Spinal cord (tissue), 9 donors: ENCODE measurements at regions not wholly inside any gene's neighbourhood (a gene's known extent, or its start where the extent isn't known, plus 50 kb on each side); places are given as distances from the start of the nearest gene placed in this dataset.

Experiments used
- DNase-seq, 6 donors: peaks; one replicate each; pipeline versions ENCODE4 v3.0.0 to v3.0.0-alpha.2; 2013 to 2015; ENCODE audit warnings: low spot score in 6 of 6, low read depth in 4 of 6
- H3K27ac ChIP-seq: one replicate; pipeline ENCODE4 v1.5.1; 2013; ENCODE audit warnings: low read depth, low read length, control low read depth
- H3K27me3 ChIP-seq: one replicate; pipeline ENCODE4 v1.6.1; 2013; ENCODE audit warnings: low read length; ENCODE audit not compliant: control insufficient read depth, insufficient read depth
- H3K36me3 ChIP-seq: one replicate; pipeline ENCODE4 v1.6.1; 2013; ENCODE audit warnings: low read length; ENCODE audit not compliant: control insufficient read depth, insufficient read depth
- H3K4me1 ChIP-seq: one replicate; pipeline ENCODE4 v1.6.1; 2013; ENCODE audit warnings: low read length; ENCODE audit not compliant: control insufficient read depth, insufficient read depth
- H3K4me3 ChIP-seq: one replicate; pipeline ENCODE4 v1.5.1; 2013; ENCODE audit warnings: low read depth, low read length, control low read depth
- H3K9me3 ChIP-seq: one replicate; pipeline ENCODE4 v1.6.1; 2013; ENCODE audit warnings: low read length; ENCODE audit not compliant: control insufficient read depth, insufficient read depth
- WGBS: methylation state at CpG from one replicate; pipeline ENCODE4 v1.1.5; 2013; ENCODE audit warnings: missing lambda C conversion rate; ENCODE audit not compliant: insufficient coverage; 5-methylcytosine and 5-hydroxymethylcytosine counted together
- donor health status: healthy.

- H3K27me3 ChIP-seq = no peaks in the 10 kb centered on the region
- H3K27ac ChIP-seq = no peak overlapping the region
These were observed 900.1 kb downstream of the TTLL7 start for GRCh38 chr1:83098791-83099190.

GRCh38 chr1:83098131-83098530 is 900.8 kb downstream of the TTLL7 start:
- no peak overlapping the region for H3K4me3 ChIP-seq
- no peaks in the 10 kb centered on the region for H3K36me3 ChIP-seq
- DNase-seq = no peak
- no CpG with 5 or more reads among the region's 3 CpGs for WGBS
- H3K9me3 ChIP-seq = no peaks in the 10 kb centered on the region
- no peaks in the 10 kb centered on the region for H3K4me1 ChIP-seq
- H3K27me3 ChIP-seq = no peaks in the 10 kb centered on the region
- H3K27ac ChIP-seq = no peak overlapping the region

More at GRCh38 chr1:83098791-83099190, 900.1 kb downstream of the TTLL7 start:
- no CpG with 5 or more reads among the region's 1 CpG for WGBS
- Histone ChIP-seq H3K4me3 (no peak overlapping the region), H3K36me3 (no peaks in the 10 kb centered on the region), H3K9me3 (no peaks in the 10 kb centered on the region), H3K4me1 (no peaks in the 10 kb centered on the region)
- DNase-seq = no peak

GRCh38 chr1:83097715-83098114 is 901.2 kb downstream of the TTLL7 start:
- no peak for DNase-seq
- Histone ChIP-seq H3K4me3 (no peak overlapping the region), H3K27ac (no peak overlapping the region), H3K27me3 (no peaks in the 10 kb centered on the region), H3K36me3 (no peaks in the 10 kb centered on the region), H3K4me1 (no peaks in the 10 kb centered on the region), H3K9me3 (no peaks in the 10 kb centered on the region)

- Histone ChIP-seq H3K9me3 (no peaks in the 10 kb centered on the region), H3K36me3 (no peaks in the 10 kb centered on the region), H3K4me1 (no peaks in the 10 kb centered on the region), H3K27me3 (no peaks in the 10 kb centered on the region), H3K27ac (no peak overlapping the region), H3K4me3 (no peak overlapping the region)
- 100% methylated on average over 1 of the region's 5 CpGs for WGBS
- DNase-seq = no peak
These were observed 903.4 kb downstream of the TTLL7 start for GRCh38 chr1:83095570-83095969.

GRCh38 chr1:83090195-83090594 is 908.7 kb downstream of the TTLL7 start:
- 92% methylated on average over 2 of the region's 3 CpGs for WGBS
- no peaks in the 10 kb centered on the region for H3K36me3 ChIP-seq

GRCh38 chr1:83087851-83088250 is 911.1 kb downstream of the TTLL7 start:
- WGBS = no CpG with 5 or more reads among the region's 2 CpGs
- H3K27me3 ChIP-seq = no peaks in the 10 kb centered on the region

More at GRCh38 chr1:83090195-83090594, 908.7 kb downstream of the TTLL7 start:
- H3K4me3 ChIP-seq = no peak overlapping the region
- H3K9me3 ChIP-seq = no peaks in the 10 kb centered on the region
- no peak overlapping the region for H3K27ac ChIP-seq
- no peaks in the 10 kb centered on the region for H3K27me3 ChIP-seq
- no peaks in the 10 kb centered on the region for H3K4me1 ChIP-seq
- DNase-seq = no peak

GRCh38 chr1:83086986-83087512 is 911.9 kb downstream of the TTLL7 start:
- Histone ChIP-seq H3K4me1 (no peaks in the 10 kb centered on the region), H3K9me3 (no peaks in the 10 kb centered on the region)
- 100% methylated on average over 1 of the region's 6 CpGs for WGBS

More at GRCh38 chr1:83087851-83088250, 911.1 kb downstream of the TTLL7 start:
- Histone ChIP-seq H3K27ac (no peak overlapping the region), H3K4me3 (no peak overlapping the region), H3K36me3 (no peaks in the 10 kb centered on the region), H3K4me1 (no peaks in the 10 kb centered on the region), H3K9me3 (no peaks in the 10 kb centered on the region)
- DNase-seq = no peak

GRCh38 chr1:83086346-83086745 is 912.6 kb downstream of the TTLL7 start:
- Histone ChIP-seq H3K9me3 (no peaks in the 10 kb centered on the region), H3K27ac (no peak overlapping the region), H3K4me3 (no peak overlapping the region), H3K36me3 (no peaks in the 10 kb centered on the region), H3K4me1 (no peaks in the 10 kb centered on the region), H3K27me3 (no peaks in the 10 kb centered on the region)
- no peak for DNase-seq
- WGBS = 100% methylated on average over 1 of the region's 2 CpGs

More at GRCh38 chr1:83086986-83087512, 911.9 kb downstream of the TTLL7 start:
- H3K27ac ChIP-seq = no peak overlapping the region
- no peaks in the 10 kb centered on the region for H3K36me3 ChIP-seq
- H3K4me3 ChIP-seq = no peak overlapping the region
- DNase-seq = no peak
- no peaks in the 10 kb centered on the region for H3K27me3 ChIP-seq

- no peaks in the 10 kb centered on the region for H3K27me3 ChIP-seq
- no peak overlapping the region for H3K4me3 ChIP-seq
- DNase-seq = no peak
- no peaks in the 10 kb centered on the region for H3K9me3 ChIP-seq
- H3K4me1 ChIP-seq = no peaks in the 10 kb centered on the region
- no CpG with 5 or more reads among the region's 2 CpGs for WGBS
- no peak overlapping the region for H3K27ac ChIP-seq
- no peaks in the 10 kb centered on the region for H3K36me3 ChIP-seq
These were observed 915.2 kb downstream of the TTLL7 start for GRCh38 chr1:83083589-83084224.

GRCh38 chr1:83077411-83077810 is 921.5 kb downstream of the TTLL7 start:
- no peak for DNase-seq
- no CpG with 5 or more reads among the region's 2 CpGs for WGBS

More at GRCh38 chr1:83077411-83077810, 921.5 kb downstream of the TTLL7 start:
- Histone ChIP-seq H3K27me3 (no peaks in the 10 kb centered on the region), H3K27ac (no peak overlapping the region), H3K4me1 (no peaks in the 10 kb centered on the region), H3K36me3 (no peaks in the 10 kb centered on the region), H3K4me3 (no peak overlapping the region), H3K9me3 (no peaks in the 10 kb centered on the region)
